Neuron (in vitro differentiated cells): ENCODE measurements at regions not wholly inside any gene's neighbourhood (a gene's known extent, or its start where the extent isn't known, plus 50 kb on each side); places are given as distances from the start of the nearest gene placed in this dataset.
"Not testable (repeated sequence)": the region's sequence is repeated elsewhere in the genome, so short reads cannot be mapped to it uniquely, and the experiment has no call there.

ENCODE experiments used
- H2AFZ ChIP-seq: one replicate; pipeline ENCODE4 v1.6.1; 2013; ENCODE audit warnings: low read depth, mild to moderate bottlenecking, inconsistent platforms, low read length, moderate library complexity
- H3K27me3 ChIP-seq: one replicate; pipeline ENCODE4 v1.6.1; 2013; ENCODE audit warnings: low read length; ENCODE audit not compliant: insufficient read depth
- H3K36me3 ChIP-seq: one replicate; pipeline ENCODE4 v1.6.1; 2013; ENCODE audit warnings: low read length; ENCODE audit not compliant: insufficient read depth
- H3K4me1 ChIP-seq: one replicate; pipeline ENCODE4 v1.6.1; 2013; ENCODE audit warnings: low read length; ENCODE audit not compliant: insufficient read depth
- H3K4me3 ChIP-seq: 2 replicates; pipeline ENCODE4 v1.5.1; 2013; ENCODE audit warnings: mild to moderate bottlenecking, low read length, moderate library complexity
- H3K9me3 ChIP-seq: one replicate; pipeline ENCODE4 v1.6.1; 2013; ENCODE audit warnings: low read length

DNA sequence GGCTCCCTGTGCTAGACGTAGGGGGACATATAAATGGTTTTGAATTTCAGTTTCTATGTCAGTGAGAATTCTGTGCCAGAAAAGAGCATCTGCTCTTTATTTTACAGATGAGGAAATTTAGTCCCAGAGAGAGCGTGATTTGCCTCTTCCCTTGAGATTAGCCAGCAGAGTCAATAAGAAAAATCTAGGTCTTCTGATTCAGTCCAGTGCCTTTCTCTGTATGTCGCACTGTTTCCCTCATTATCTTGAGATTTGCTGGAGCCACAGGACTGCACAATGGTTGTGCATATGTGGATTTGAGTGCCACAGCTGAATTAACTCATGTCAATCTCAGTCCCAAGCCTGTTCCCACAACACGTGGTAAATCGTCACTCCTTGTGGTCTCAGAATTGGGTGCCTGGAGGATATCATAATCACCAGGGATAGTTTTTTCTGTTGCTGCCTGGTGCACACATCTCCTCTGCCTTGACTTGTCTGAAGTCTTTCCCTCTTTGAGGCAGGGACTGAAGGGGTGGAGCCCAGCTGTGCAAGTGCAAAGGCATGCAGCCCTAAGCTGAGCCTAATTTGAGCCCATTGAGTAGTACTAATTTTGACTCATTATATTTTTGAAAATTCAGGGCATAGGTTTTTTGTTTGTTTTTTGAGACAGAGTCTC lies 276.7 kb downstream of the SOX4 start:
- Histone ChIP-seq H3K4me1 (no peaks in the 10 kb centered on the region), H2AFZ (no peak overlapping the region), H3K36me3 (peaks cover 22% of the 10 kb centered on the region), H3K27me3 (no peaks in the 10 kb centered on the region), H3K4me3 (no peak overlapping the region), H3K9me3 (peaks cover 16% of the 10 kb centered on the region)

- Histone ChIP-seq H3K36me3 (peaks cover 14% of the 10 kb centered on the region), H3K4me1 (no peaks in the 10 kb centered on the region), H2AFZ (no peak overlapping the region), H3K4me3 (no peak overlapping the region), H3K27me3 (no peaks in the 10 kb centered on the region), H3K9me3 (peaks cover 14% of the 10 kb centered on the region)
These were observed 278.3 kb downstream of the SOX4 start for GRCh38 chr6:21871831-21872230.

DNA sequence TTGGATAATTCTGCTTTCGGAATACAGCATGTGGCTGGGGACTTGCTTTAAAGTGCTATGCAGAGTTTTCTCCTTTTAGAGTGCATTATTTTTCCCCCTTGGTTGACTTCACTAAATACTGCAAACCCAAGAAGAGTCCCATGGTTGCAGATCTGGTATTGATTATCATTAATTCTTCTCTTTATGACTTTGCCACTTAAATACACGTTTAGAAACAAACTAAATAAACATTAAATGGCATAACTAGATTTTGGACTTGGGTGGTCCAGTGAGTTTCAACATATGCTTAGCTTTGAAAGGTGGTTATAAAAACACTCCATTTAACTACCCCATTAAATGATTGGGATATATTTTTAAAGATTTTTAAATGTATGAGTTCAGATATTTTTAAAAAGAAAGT lies 279.2 kb downstream of the SOX4 start:
- peaks cover 14% of the 10 kb centered on the region for H3K36me3 ChIP-seq
- H2AFZ ChIP-seq, result no peak overlapping the region
- H3K9me3 ChIP-seq, result peaks cover 12% of the 10 kb centered on the region
- no peaks in the 10 kb centered on the region for H3K27me3 ChIP-seq
- no peaks in the 10 kb centered on the region for H3K4me1 ChIP-seq
- no peak overlapping the region for H3K4me3 ChIP-seq

DNA sequence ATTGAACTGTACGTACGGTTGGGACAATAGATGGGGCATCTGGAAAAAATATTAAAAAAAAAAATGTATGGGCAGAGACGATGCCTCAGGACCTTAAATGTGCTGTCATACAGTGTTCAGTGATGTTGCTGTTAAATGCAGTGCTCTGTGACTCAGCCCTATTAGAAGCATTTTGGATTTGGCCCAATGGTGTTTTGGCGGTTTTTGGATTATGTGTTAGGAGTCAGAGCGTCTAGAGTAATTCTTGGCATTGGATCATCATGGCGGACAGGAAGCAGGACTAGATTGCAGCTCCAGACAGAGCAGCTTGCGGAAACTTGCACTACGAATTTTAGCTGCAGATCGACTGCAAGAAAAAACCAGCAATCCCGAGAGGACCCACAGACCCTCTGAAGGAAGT lies 280.0 kb downstream of the SOX4 start:
- Histone ChIP-seq H3K27me3 (no peaks in the 10 kb centered on the region), H3K4me1 (no peaks in the 10 kb centered on the region), H2AFZ (no peak overlapping the region), H3K9me3 (peaks cover 9% of the 10 kb centered on the region), H3K4me3 (no peak overlapping the region), H3K36me3 (peaks cover 14% of the 10 kb centered on the region)

- Histone ChIP-seq H3K9me3 (peaks cover 9% of the 10 kb centered on the region), H3K36me3 (peaks cover 14% of the 10 kb centered on the region), H3K27me3 (no peaks in the 10 kb centered on the region), H3K4me3 (no peak overlapping the region), H2AFZ (no peak overlapping the region), H3K4me1 (no peaks in the 10 kb centered on the region)
These were observed 280.8 kb downstream of the SOX4 start for GRCh38 chr6:21874372-21874771.

- H2AFZ ChIP-seq, H3K4me1 ChIP-seq, H3K27me3 ChIP-seq, H3K4me3 ChIP-seq: not testable (repeated sequence)
- Histone ChIP-seq H3K9me3 (peaks cover 12% of the 10 kb centered on the region), H3K36me3 (peaks cover 14% of the 10 kb centered on the region)
These were observed 283.5 kb downstream of the SOX4 start for GRCh38 chr6:21877037-21877436.

DNA sequence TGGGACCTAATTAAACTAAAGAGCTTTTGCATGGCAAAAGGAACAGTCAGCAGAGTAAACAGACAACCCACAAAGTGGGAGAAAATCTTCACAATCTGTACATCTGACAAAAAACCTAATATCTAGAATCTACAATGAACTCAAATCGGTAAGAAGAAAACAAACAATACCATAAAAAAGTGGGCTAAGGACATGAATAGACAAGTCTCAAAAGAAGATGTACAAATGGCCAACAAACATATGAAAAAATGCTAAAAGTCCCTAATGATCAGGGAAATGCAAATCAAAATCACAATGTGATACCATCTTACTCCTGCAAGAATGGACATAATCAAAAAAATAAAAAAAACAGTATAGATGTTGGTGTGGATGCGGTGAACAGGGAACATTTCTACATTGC lies 286.7 kb downstream of the SOX4 start:
- H3K36me3 ChIP-seq, H3K4me1 ChIP-seq, H2AFZ ChIP-seq, H3K4me3 ChIP-seq, H3K9me3 ChIP-seq, H3K27me3 ChIP-seq: not testable (repeated sequence)

GRCh38 chr6:21881969-21882465 lies 288.5 kb downstream of the SOX4 start:
- Histone ChIP-seq H3K27me3 (no peaks in the 10 kb centered on the region), H3K36me3 (peaks cover 3% of the 10 kb centered on the region), H3K4me3 (no peak overlapping the region), H2AFZ (no peak overlapping the region), H3K9me3 (peaks cover 6% of the 10 kb centered on the region), H3K4me1 (peaks cover 14% of the 10 kb centered on the region)

DNA sequence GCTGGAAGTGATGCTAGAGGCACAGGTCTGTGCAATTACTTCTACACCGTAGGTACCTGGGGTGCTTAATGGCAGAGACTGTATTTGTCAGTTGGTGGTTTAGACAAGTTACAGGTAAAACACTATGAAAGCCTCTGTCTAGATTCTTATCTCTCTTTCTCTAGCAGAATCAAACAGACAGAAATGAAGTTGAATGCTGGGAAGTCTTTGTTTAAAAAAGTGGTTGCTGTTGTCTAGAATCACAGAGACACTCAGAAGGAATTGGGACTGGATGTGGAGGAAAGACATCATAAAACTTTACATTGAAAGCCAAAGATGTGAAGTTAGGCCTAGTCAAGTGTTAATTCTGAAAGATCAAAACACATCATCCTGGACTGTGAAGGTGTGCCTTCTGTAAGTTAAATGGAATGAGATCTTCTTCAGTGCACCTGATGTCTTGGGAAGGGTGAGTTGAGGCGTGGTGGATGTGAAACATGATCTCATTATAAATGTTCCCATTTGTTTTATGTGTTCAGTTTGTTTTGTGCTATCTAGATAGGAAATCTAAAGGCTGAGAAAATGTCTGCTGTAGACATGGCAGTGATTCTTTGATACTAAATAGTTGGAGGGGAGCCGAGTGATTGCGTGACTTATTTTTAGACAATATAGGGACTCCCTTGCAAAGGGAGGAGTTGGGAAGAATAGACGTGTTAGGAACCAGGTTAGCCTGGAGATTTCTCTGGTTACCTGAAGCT lies 290.2 kb downstream of the SOX4 start:
- Histone ChIP-seq H2AFZ (no peak overlapping the region), H3K4me1 (peaks cover 14% of the 10 kb centered on the region), H3K4me3 (no peak overlapping the region), H3K9me3 (peaks cover 6% of the 10 kb centered on the region), H3K36me3 (peaks cover 3% of the 10 kb centered on the region), H3K27me3 (no peaks in the 10 kb centered on the region)

DNA sequence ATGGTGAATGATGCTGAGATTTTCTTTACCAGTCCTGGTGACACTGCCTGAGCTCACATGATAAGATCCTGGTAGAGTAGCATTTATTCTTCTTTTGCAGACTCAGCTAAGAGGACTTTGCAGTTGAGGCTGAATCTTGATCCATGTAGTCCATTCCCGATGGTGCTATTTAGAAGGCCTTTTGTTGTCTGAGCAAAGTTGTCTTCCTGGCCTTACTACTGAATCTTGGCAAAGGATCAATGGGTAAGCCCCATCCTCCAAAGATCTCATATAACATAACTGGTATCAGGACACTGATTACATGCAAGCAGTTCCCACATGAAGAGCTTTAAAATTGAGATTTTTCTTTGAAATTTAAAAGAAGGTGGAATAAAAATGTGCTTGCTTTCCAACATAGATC lies 291.6 kb downstream of the SOX4 start:
- H3K4me3 ChIP-seq, result no peak overlapping the region
- H3K36me3 ChIP-seq, result peaks cover 3% of the 10 kb centered on the region
- H3K27me3 ChIP-seq, result no peaks in the 10 kb centered on the region

GRCh38 chr6:21885532-21886114 lies 292.1 kb downstream of the SOX4 start:
- H3K9me3 ChIP-seq, result peaks cover 6% of the 10 kb centered on the region
- peaks cover 6% of the 10 kb centered on the region for H3K36me3 ChIP-seq
- H2AFZ ChIP-seq, result no peak overlapping the region
- no peak overlapping the region for H3K4me3 ChIP-seq
- peaks cover 14% of the 10 kb centered on the region for H3K4me1 ChIP-seq
- no peaks in the 10 kb centered on the region for H3K27me3 ChIP-seq

More for the DNA sequence above, 291.6 kb downstream of the SOX4 start:
- Histone ChIP-seq H3K4me1 (peaks cover 14% of the 10 kb centered on the region), H3K9me3 (peaks cover 6% of the 10 kb centered on the region), H2AFZ (no peak overlapping the region)

DNA sequence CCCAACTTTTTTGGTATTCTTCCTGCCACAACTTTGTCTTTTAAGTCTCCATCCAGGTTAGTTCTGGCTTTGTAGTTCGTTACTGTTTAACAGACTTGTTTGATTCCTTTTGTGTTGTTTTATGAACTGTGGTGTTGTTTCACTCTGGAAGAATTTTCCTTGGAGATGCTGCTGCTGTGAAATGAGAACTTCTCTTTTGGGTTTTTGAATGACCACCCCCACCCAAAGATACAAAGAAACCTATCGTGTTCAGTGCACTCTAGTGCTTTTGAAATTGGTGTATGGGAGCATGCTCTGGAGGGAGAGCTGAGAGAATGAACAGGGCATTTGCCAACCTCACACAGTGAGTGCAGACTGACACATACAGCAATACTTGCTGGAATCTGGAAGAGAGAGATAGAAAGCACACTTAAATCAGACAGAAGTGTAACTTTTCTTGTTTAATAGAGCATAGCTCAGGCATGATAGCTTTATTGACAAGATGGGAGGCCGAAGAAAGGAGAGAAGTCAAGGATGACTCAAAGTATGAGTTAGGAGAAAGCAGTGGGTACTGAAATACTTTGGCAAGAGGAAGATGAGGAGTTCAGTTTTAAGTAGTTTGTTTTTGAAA lies 293.1 kb downstream of the SOX4 start:
- H3K9me3 ChIP-seq, result peaks cover 2% of the 10 kb centered on the region
- peaks cover 8% of the 10 kb centered on the region for H3K36me3 ChIP-seq
- no peaks in the 10 kb centered on the region for H3K27me3 ChIP-seq
- peaks cover 14% of the 10 kb centered on the region for H3K4me1 ChIP-seq
- no peak overlapping the region for H2AFZ ChIP-seq
- H3K4me3 ChIP-seq, result no peak overlapping the region
